ENCODE measurements at regions not wholly inside any gene's neighbourhood (a gene's known extent, or its start where the extent isn't known, plus 50 kb on each side); places are given as distances from the start of the nearest gene placed in this dataset.

GRCh38 chr2:11044201-11044600 is 111.1 kb upstream of the SLC66A3 start:
- TF ChIP-seq, protein P1, sequence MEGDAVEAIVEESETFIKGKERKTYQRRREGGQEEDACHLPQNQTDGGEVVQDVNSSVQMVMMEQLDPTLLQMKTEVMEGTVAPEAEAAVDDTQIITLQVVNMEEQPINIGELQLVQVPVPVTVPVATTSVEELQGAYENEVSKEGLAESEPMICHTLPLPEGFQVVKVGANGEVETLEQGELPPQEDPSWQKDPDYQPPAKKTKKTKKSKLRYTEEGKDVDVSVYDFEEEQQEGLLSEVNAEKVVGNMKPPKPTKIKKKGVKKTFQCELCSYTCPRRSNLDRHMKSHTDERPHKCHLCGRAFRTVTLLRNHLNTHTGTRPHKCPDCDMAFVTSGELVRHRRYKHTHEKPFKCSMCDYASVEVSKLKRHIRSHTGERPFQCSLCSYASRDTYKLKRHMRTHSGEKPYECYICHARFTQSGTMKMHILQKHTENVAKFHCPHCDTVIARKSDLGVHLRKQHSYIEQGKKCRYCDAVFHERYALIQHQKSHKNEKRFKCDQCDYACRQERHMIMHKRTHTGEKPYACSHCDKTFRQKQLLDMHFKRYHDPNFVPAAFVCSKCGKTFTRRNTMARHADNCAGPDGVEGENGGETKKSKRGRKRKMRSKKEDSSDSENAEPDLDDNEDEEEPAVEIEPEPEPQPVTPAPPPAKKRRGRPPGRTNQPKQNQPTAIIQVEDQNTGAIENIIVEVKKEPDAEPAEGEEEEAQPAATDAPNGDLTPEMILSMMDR (conservative IDR thresholded peaks at IDR 0.05): no peak
- no peak for TF ChIP-seq EZH2 (IDR thresholded peaks at IDR 0.05; ENCODE audit: low read depth)
- Histone ChIP-seq H3K27me3 (ENCODE audit: insufficient read depth, low read depth) (no peaks in the 10 kb centered on the region), H3K9me3 (ENCODE audit: insufficient read depth, low read depth) (no peaks in the 10 kb centered on the region; the same call in 1 of the 2 replicates), H3K4me1 (replicated peaks; ENCODE audit: insufficient read depth) (no peaks in the 10 kb centered on the region), H3K4me2 (no peak overlapping the region), H3K27ac (no peak overlapping the region), H3K4me3 (no peak overlapping the region), H3K9me2 (ENCODE audit: insufficient read depth) (no peaks in the 10 kb centered on the region), H3K36me3 (ENCODE audit: low read depth) (no peaks in the 10 kb centered on the region), H4K20me1 (ENCODE audit: insufficient read depth) (no peaks in the 10 kb centered on the region), H3K79me2 (ENCODE audit: low read depth) (no peaks in the 10 kb centered on the region), H3F3A (ENCODE audit: insufficient read depth, low read depth) (no peaks in the 10 kb centered on the region), H2AFZ (no peak overlapping the region)
- DNase-seq: no peak
- BruUV-seq (replicated peaks): no TSS peak
- intact Hi-C loops (cut with micrococcal nuclease; ENCODE audit: unreplicated experiment): no loop called here
- CTCF ChIA-PET: no interaction called here
- POLR2A ChIA-PET (ENCODE audit: unreplicated experiment): no interaction called here

DNA sequence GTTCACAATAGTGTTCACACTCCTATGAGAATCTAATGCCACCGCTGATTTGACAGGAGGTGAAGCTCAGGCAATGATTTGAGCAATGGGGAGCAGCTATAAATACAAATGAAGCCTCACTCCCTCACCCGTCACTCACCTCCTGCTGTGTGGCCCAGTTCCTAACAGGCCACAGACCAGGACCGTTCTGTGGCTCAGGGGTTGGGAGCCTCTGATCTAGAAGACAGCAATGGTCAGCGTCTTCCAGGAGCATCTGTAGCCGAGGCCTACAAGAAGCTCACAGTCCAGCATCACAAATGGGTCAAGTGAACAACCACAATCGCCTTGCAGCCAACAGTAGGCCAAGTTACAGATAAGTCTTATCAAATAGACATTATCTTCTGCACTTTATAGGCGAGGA is 110.0 kb upstream of the SLC66A3 start:
- intact Hi-C loops (cut with micrococcal nuclease; ENCODE audit: unreplicated experiment): no loop called here
- BruUV-seq (replicated peaks): no TSS peak
- no peak for TF ChIP-seq EZH2 (IDR thresholded peaks at IDR 0.05; ENCODE audit: low read depth)
- TF ChIP-seq, protein P1 (conservative IDR thresholded peaks at IDR 0.05): no peak
- Histone ChIP-seq H3K79me2 (ENCODE audit: low read depth) (no peaks in the 10 kb centered on the region), H3K27me3 (ENCODE audit: insufficient read depth, low read depth) (no peaks in the 10 kb centered on the region), H3F3A (ENCODE audit: insufficient read depth, low read depth) (no peaks in the 10 kb centered on the region), H3K4me3 (no peak overlapping the region), H3K4me1 (replicated peaks; ENCODE audit: insufficient read depth) (no peaks in the 10 kb centered on the region), H3K27ac (no peak overlapping the region), H3K9me2 (ENCODE audit: insufficient read depth) (no peaks in the 10 kb centered on the region), H3K4me2 (no peak overlapping the region), H4K20me1 (ENCODE audit: insufficient read depth) (no peaks in the 10 kb centered on the region), H3K9me3 (ENCODE audit: insufficient read depth, low read depth) (no peaks in the 10 kb centered on the region), H2AFZ (no peak overlapping the region), H3K36me3 (ENCODE audit: low read depth) (no peaks in the 10 kb centered on the region)
- POLR2A ChIA-PET (ENCODE audit: unreplicated experiment): no interaction called here
- CTCF ChIA-PET: no interaction called here
- no peak for DNase-seq

- BruUV-seq (replicated peaks): no TSS peak
Measured at GRCh38 chr2:11048335-11049008, 106.8 kb upstream of the SLC66A3 start.

More at GRCh38 chr2:11048335-11049008, 106.8 kb upstream of the SLC66A3 start:
- no peaks in the 10 kb centered on the region for H3K27me3 ChIP-seq (ENCODE audit: insufficient read depth, low read depth)
- no peak for DNase-seq
- intact Hi-C loops (cut with micrococcal nuclease; ENCODE audit: unreplicated experiment): no loop called here
- H3K4me2 ChIP-seq: no peak overlapping the region
- H3K9me2 ChIP-seq (ENCODE audit: insufficient read depth): no peaks in the 10 kb centered on the region
- no peaks in the 10 kb centered on the region for H3K4me1 ChIP-seq (replicated peaks; ENCODE audit: insufficient read depth)
- H3K36me3 ChIP-seq (ENCODE audit: low read depth): no peaks in the 10 kb centered on the region
- ChIA-PET CTCF (no interaction called here), POLR2A (ENCODE audit: unreplicated experiment) (no interaction called here)
- H4K20me1 ChIP-seq (ENCODE audit: insufficient read depth): no peaks in the 10 kb centered on the region
- no peaks in the 10 kb centered on the region for H3F3A ChIP-seq (ENCODE audit: insufficient read depth, low read depth)
- TF ChIP-seq, protein P1 (conservative IDR thresholded peaks at IDR 0.05): no peak
- TF ChIP-seq EZH2 (IDR thresholded peaks at IDR 0.05; ENCODE audit: low read depth): no peak
- no peak overlapping the region for H3K27ac ChIP-seq
- no peaks in the 10 kb centered on the region for H3K79me2 ChIP-seq (ENCODE audit: low read depth)
- no peak overlapping the region for H3K4me3 ChIP-seq
- H3K9me3 ChIP-seq (ENCODE audit: insufficient read depth, low read depth): no peaks in the 10 kb centered on the region
- no peak overlapping the region for H2AFZ ChIP-seq
